Mesothelial cell of epicardium (in vitro differentiated cells): ENCODE measurements at regions not wholly inside any gene's neighbourhood (a gene's known extent, or its start where the extent isn't known, plus 50 kb on each side); places are given as distances from the start of the nearest gene placed in this dataset.

Experiments
- DNase-seq, 2 experiments: peaks; one replicate each; pipeline ENCODE4 v3.0.0; 2021; ENCODE audit warnings: low spot score in 2 of 2; ENCODE audit not compliant: unreplicated experiment in 2 of 2
- H3K27ac Mint-ChIP-seq: 2 replicates; pipeline ENCODE4 v1.8.0; 2021; ENCODE audit warnings: mixed read lengths
- H3K27me3 Mint-ChIP-seq: 2 replicates; pipeline ENCODE4 v1.8.0; 2021; ENCODE audit warnings: low read depth, mixed read lengths
- H3K36me3 Mint-ChIP-seq: 2 replicates; pipeline ENCODE4 v1.8.0; 2021; ENCODE audit warnings: mixed read lengths
- H3K4me1 Mint-ChIP-seq: 2 replicates; pipeline ENCODE4 v1.8.0; 2021; ENCODE audit warnings: mixed read lengths
- H3K4me3 Mint-ChIP-seq: 2 replicates; pipeline ENCODE4 v1.8.0; 2021; ENCODE audit warnings: mild to moderate bottlenecking, moderate library complexity, mixed read lengths
- H3K9me3 Mint-ChIP-seq: 2 replicates; pipeline ENCODE4 v1.8.0; 2021; ENCODE audit warnings: mixed read lengths
- CTCF ChIP-seq: fragments of 200-600 bp; sonication (generic); IDR thresholded peaks from one replicate; pipeline ENCODE4 v1.5.0; 2021; ENCODE audit warnings: antibody characterized with exemption; ENCODE audit not compliant: unreplicated experiment

GRCh38 chr6:141033101-141033500 lies 1099.6 kb upstream of the GJE1 start:
- Mint-ChIP-seq H3K36me3 (no peaks in the 10 kb centered on the region), H3K9me3 (no peaks in the 10 kb centered on the region), H3K4me1 (no peaks in the 10 kb centered on the region), H3K4me3 (no peak overlapping the region), H3K27me3 (no peaks in the 10 kb centered on the region), H3K27ac (no peak overlapping the region)
- TF ChIP-seq CTCF: no peak
- no peak for DNase-seq

- no peak overlapping the region for H3K27ac Mint-ChIP-seq
- no peak for TF ChIP-seq CTCF
- H3K27me3 Mint-ChIP-seq: no peaks in the 10 kb centered on the region
- peaks cover 8% of the 10 kb centered on the region for H3K9me3 Mint-ChIP-seq
- H3K4me1 Mint-ChIP-seq: no peaks in the 10 kb centered on the region
- no peak overlapping the region for H3K4me3 Mint-ChIP-seq
- H3K36me3 Mint-ChIP-seq: no peaks in the 10 kb centered on the region
- no peak for DNase-seq
Measured at GRCh38 chr6:141029908-141030307, 1102.8 kb upstream of the GJE1 start.

- no peaks in the 10 kb centered on the region for H3K27me3 Mint-ChIP-seq
- no peak for DNase-seq
- H3K27ac Mint-ChIP-seq: no peak overlapping the region
- no peak overlapping the region for H3K4me3 Mint-ChIP-seq
- peaks cover 16% of the 10 kb centered on the region for H3K9me3 Mint-ChIP-seq
- TF ChIP-seq CTCF: no peak
- H3K4me1 Mint-ChIP-seq: no peaks in the 10 kb centered on the region
- no peaks in the 10 kb centered on the region for H3K36me3 Mint-ChIP-seq
Measured at GRCh38 chr6:141028791-141029280, 1103.9 kb upstream of the GJE1 start.

GRCh38 chr6:141026504-141026903 lies 1106.2 kb upstream of the GJE1 start:
- H3K4me1 Mint-ChIP-seq: no peaks in the 10 kb centered on the region
- no peak for TF ChIP-seq CTCF
- H3K36me3 Mint-ChIP-seq: no peaks in the 10 kb centered on the region
- H3K27ac Mint-ChIP-seq: no peak overlapping the region
- no peak for DNase-seq
- H3K9me3 Mint-ChIP-seq: peaks cover 23% of the 10 kb centered on the region
- no peaks in the 10 kb centered on the region for H3K27me3 Mint-ChIP-seq
- H3K4me3 Mint-ChIP-seq: no peak overlapping the region

GRCh38 chr6:141024526-141024925 lies 1108.2 kb upstream of the GJE1 start:
- Mint-ChIP-seq H3K4me3 (no peak overlapping the region), H3K4me1 (no peaks in the 10 kb centered on the region), H3K27me3 (no peaks in the 10 kb centered on the region), H3K27ac (no peak overlapping the region), H3K36me3 (no peaks in the 10 kb centered on the region), H3K9me3 (peaks cover 23% of the 10 kb centered on the region)
- no peak for TF ChIP-seq CTCF
- no peak for DNase-seq

- TF ChIP-seq CTCF: no peak
Measured at GRCh38 chr6:141017941-141018340, 1114.8 kb upstream of the GJE1 start.

More at GRCh38 chr6:141017941-141018340, 1114.8 kb upstream of the GJE1 start:
- no peak overlapping the region for H3K27ac Mint-ChIP-seq
- no peaks in the 10 kb centered on the region for H3K4me1 Mint-ChIP-seq
- H3K36me3 Mint-ChIP-seq: peaks cover 1% of the 10 kb centered on the region
- peaks cover 24% of the 10 kb centered on the region for H3K9me3 Mint-ChIP-seq
- no peaks in the 10 kb centered on the region for H3K27me3 Mint-ChIP-seq
- H3K4me3 Mint-ChIP-seq: no peak overlapping the region
- DNase-seq: no peak
